ENCODE measurements at regions not wholly inside any gene's neighbourhood (a gene's known extent, or its start where the extent isn't known, plus 50 kb on each side); places are given as distances from the start of the nearest gene placed in this dataset.

DNA sequence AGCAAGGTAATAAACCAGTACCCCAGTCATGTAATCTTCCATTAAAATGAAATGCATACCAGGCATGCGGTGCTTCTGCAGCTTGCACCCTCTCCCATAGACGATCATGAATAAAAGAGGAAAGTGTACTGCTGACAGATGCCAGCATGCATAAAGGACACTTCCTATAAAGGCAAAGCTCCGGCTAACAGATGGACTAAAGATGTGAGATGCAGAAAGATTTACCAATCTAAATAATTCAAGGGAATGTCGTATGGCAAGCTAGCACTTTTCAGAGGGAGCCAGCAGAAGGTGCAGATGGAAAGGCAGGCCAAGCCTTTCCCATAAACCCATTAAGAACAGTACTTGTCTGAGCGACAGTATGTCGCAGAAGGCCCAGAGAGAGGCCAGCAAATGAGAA lies 542.0 kb downstream of the NUF2 start:
- no peak for DNase-seq (ENCODE audit: low read depth)
- no peak overlapping the region for H3K4me3 ChIP-seq (ENCODE audit: low read length)
- TF ChIP-seq, protein P1, sequence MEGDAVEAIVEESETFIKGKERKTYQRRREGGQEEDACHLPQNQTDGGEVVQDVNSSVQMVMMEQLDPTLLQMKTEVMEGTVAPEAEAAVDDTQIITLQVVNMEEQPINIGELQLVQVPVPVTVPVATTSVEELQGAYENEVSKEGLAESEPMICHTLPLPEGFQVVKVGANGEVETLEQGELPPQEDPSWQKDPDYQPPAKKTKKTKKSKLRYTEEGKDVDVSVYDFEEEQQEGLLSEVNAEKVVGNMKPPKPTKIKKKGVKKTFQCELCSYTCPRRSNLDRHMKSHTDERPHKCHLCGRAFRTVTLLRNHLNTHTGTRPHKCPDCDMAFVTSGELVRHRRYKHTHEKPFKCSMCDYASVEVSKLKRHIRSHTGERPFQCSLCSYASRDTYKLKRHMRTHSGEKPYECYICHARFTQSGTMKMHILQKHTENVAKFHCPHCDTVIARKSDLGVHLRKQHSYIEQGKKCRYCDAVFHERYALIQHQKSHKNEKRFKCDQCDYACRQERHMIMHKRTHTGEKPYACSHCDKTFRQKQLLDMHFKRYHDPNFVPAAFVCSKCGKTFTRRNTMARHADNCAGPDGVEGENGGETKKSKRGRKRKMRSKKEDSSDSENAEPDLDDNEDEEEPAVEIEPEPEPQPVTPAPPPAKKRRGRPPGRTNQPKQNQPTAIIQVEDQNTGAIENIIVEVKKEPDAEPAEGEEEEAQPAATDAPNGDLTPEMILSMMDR (IDR thresholded peaks at IDR 0.05; ENCODE audit: insufficient read depth, low read depth, low read length, missing control alignments): no peak

DNA sequence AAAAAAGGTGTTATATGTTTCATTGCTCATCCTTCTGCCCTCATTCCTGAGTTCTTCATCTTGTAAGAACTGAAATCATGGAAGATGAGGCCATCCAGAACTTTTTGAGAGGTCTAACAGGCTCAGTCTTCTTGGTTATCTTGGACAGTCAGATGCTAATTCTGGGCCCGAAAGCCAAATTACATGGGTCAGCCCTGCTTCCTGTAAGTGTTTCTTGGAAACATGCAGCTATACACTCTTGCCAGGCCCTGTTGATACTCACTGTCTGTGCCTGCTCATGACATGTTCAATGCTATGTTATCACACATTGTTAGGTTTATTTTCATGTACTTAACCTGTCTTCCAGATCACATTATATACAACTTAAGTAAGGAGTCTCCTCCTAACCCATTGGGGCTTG lies 542.5 kb downstream of the NUF2 start:
- TF ChIP-seq, protein P1 (IDR thresholded peaks at IDR 0.05; ENCODE audit: insufficient read depth, low read depth, low read length, missing control alignments): no peak
- no peak overlapping the region for H3K4me3 ChIP-seq (ENCODE audit: low read length)
- DNase-seq (ENCODE audit: low read depth): no peak

DNA sequence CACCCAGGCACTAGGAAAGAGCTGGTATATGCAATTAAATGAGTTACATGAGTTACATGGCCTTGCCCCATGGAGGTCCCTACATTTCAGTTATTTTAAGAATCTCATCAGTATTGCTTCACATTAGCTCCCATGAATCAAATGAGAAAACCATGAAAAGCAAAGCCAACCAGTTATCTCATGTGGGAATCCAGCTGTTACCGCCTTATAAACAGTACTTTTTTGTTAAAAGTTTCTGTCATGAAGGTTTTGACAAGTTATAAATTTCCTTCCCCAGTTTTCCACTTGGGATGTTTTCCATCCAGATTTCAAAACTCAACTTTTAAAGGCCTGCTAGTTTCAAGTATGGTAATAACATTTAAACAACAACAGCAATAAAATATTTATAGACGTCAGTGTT lies 544.8 kb downstream of the NUF2 start:
- no peak for DNase-seq (ENCODE audit: low read depth)
- TF ChIP-seq, protein P1 (IDR thresholded peaks at IDR 0.05; ENCODE audit: insufficient read depth, low read depth, low read length, missing control alignments): no peak

DNA sequence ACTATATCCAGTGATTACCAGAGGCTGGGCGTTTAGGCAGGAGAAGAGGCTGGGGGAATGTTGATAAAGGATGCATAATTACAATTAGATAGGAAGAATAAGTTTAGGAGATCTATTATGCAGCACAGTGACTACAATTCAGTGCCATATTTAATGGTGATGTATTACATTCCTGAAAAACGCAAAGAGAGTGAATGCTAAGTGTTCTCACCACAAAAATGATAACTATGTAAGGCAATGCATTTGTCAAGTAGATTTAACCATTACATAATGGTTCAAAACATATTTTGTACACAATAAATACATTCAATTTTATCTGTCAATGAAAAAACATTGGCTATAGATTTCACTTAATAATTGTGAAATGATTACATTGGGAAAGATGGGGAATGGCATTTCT lies 548.9 kb downstream of the NUF2 start:
- TF ChIP-seq, protein P1 (IDR thresholded peaks at IDR 0.05; ENCODE audit: insufficient read depth, low read depth, low read length, missing control alignments): no peak
- DNase-seq (ENCODE audit: low read depth): no peak
- H3K4me3 ChIP-seq (ENCODE audit: low read length): no peak overlapping the region

More for the DNA sequence above, 544.8 kb downstream of the NUF2 start:
- H3K4me3 ChIP-seq (ENCODE audit: low read length): no peak overlapping the region

DNA sequence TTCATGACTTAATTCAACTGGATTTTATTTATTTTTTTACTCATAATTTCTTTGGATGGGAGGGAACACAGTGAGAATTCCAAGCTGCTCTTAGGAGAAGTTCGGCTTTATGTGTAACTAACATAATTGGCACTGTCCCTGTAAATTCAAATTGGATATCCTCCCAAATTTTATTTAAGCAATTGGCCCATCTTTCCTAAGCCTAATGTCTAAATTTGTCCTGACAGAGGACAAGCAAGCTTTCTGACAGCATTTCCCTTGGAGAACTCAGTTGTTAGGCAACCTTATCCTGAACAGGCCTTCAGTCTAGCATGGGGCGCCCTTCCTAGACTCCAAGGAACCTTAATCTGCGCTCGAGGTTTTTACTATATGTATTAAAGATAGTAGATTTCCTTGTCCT lies 550.3 kb downstream of the NUF2 start:
- DNase-seq (ENCODE audit: low read depth): no peak
- no peak overlapping the region for H3K4me3 ChIP-seq (ENCODE audit: low read length)
- TF ChIP-seq, protein P1 (IDR thresholded peaks at IDR 0.05; ENCODE audit: insufficient read depth, low read depth, low read length, missing control alignments): no peak

DNA sequence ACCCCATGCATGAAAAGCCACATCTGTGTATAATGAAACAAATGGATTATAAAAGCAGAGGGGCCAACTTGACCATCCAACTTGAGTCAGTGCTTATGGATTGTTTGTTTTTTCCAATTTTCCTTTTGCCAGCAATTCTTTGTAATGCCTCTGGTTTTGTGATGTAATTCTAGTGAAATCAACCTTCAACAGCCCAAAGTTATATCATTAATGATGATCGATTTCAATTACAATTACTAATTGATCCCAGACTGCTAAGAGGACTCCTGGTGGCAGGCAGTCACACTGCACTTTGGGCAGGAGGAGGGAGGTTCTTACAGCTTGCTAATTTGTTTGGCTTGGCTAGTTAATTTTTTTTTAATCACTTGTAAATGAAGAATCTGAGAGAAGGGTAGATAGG lies 552.3 kb downstream of the NUF2 start:
- TF ChIP-seq, protein P1 (IDR thresholded peaks at IDR 0.05; ENCODE audit: insufficient read depth, low read depth, low read length, missing control alignments): peak; percentile 49
- DNase-seq (ENCODE audit: low read depth): no peak
- no peak overlapping the region for H3K4me3 ChIP-seq (ENCODE audit: low read length)

DNA sequence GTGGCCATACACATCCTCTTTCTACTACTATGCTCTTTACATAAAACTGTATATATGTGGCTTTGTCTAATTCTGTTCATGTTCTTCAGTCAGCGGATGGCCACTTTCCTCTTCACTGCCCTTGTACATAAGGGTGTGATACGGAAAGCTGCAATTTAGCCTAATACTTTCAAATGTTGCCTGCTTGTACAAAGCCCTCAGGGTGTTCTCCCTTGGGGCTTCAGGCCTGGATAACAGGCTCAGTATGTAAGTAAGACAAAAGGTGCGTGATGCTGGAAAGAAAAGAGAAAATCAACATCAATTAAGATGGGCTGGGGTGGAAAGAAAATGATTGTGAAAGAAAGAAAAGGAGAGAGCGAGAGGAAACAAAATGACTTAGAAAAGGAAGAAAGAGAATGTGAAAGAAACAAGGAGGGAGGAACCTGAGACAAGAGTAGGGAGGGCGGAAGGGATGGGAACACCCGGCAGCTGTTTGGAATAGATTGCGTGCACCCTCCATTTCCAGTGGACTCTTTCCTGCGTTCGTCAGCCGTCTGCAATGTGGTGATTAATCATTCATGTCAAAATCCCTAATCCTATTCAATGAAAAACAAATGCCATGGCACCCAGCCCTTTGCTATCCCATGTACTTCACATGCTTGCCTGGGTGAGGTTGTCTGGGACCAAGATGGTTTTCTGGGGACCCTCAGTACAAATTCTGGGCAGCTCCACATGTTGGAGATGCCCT lies 553.6 kb downstream of the NUF2 start:
- DNase-seq (ENCODE audit: low read depth): peak; percentile 85
- H3K4me3 ChIP-seq (ENCODE audit: low read length): no peak overlapping the region
- TF ChIP-seq, protein P1 (IDR thresholded peaks at IDR 0.05; ENCODE audit: insufficient read depth, low read depth, low read length, missing control alignments): no peak

Data from epithelial cell of esophagus (primary cell).